NCI-H82 treated with DMSO at 0.1 percent for 48 hours (cell line): ENCODE measurements at regions not wholly inside any gene's neighbourhood (a gene's known extent, or its start where the extent isn't known, plus 50 kb on each side); places are given as distances from the start of the nearest gene placed in this dataset.
"Not testable (repeated sequence)": the region's sequence is repeated elsewhere in the genome, so short reads cannot be mapped to it uniquely, and the experiment has no call there.

Experiments used
- DNase-seq: peaks from one replicate; lab custom pipeline; 2025; ENCODE audit not compliant: unreplicated experiment; lab: John Stamatoyannopoulos, UW

GRCh38 chr3:182323126-182323700, 470.1 kb upstream of the ATP11B start:
- DNase-seq, result no peak

GRCh38 chr3:182323898-182324297, 469.4 kb upstream of the ATP11B start:
- DNase-seq, result no peak

GRCh38 chr3:182325213-182325950, 467.9 kb upstream of the ATP11B start:
- no peak for DNase-seq

GRCh38 chr3:182327196-182327681, 466.1 kb upstream of the ATP11B start:
- DNase-seq, result no peak

- no peak for DNase-seq
Observed at GRCh38 chr3:182330646-182331045, 462.7 kb upstream of the ATP11B start.

GRCh38 chr3:182331341-182331740, 462.0 kb upstream of the ATP11B start:
- DNase-seq, result no peak

GRCh38 chr3:182342252-182342651, 451.1 kb upstream of the ATP11B start:
- DNase-seq, result no peak

- not testable (repeated sequence) for DNase-seq
Observed at GRCh38 chr3:182344026-182344425, 449.3 kb upstream of the ATP11B start.

GRCh38 chr3:182349051-182349450, 444.3 kb upstream of the ATP11B start:
- no peak for DNase-seq

GRCh38 chr3:182349951-182350517, 443.3 kb upstream of the ATP11B start:
- no peak for DNase-seq

- DNase-seq, result no peak
Observed at GRCh38 chr3:182357928-182358327, 435.4 kb upstream of the ATP11B start.

GRCh38 chr3:182364323-182364722, 429.0 kb upstream of the ATP11B start:
- no peak for DNase-seq

GRCh38 chr3:182364723-182365650, 428.3 kb upstream of the ATP11B start:
- no peak for DNase-seq

- no peak for DNase-seq
Observed at GRCh38 chr3:182366746-182367145, 426.6 kb upstream of the ATP11B start.

- DNase-seq, result no peak
Observed at GRCh38 chr3:182369861-182370260, 423.4 kb upstream of the ATP11B start.

GRCh38 chr3:182370949-182371348, 422.4 kb upstream of the ATP11B start:
- DNase-seq, result no peak

GRCh38 chr3:182375916-182376315, 417.4 kb upstream of the ATP11B start:
- DNase-seq, result no peak

GRCh38 chr3:182382112-182382857, 411.0 kb upstream of the ATP11B start:
- no peak for DNase-seq

GRCh38 chr3:182384221-182384620, 409.1 kb upstream of the ATP11B start:
- no peak for DNase-seq

- no peak for DNase-seq
Observed at GRCh38 chr3:182385356-182385755, 407.9 kb upstream of the ATP11B start.

GRCh38 chr3:182388506-182388905, 404.8 kb upstream of the ATP11B start:
- no peak for DNase-seq
